ENCODE measurements at regions not wholly inside any gene's neighbourhood (a gene's known extent, or its start where the extent isn't known, plus 50 kb on each side); places are given as distances from the start of the nearest gene placed in this dataset.
"Not testable (repeated sequence)": the region's sequence is repeated elsewhere in the genome, so short reads cannot be mapped to it uniquely, and the experiment has no call there.

- no peak for DNase-seq
- H3K18ac ChIP-seq (ENCODE audit: low read length), result no peak overlapping the region
- H2BK120ac ChIP-seq (ENCODE audit: insufficient read depth, low read length, poor library complexity), result no peak overlapping the region
- no peak overlapping the region for H2BK12ac ChIP-seq (ENCODE audit: low read length)
- no peaks in the 10 kb centered on the region for H3K27me3 ChIP-seq (ENCODE audit: insufficient read depth, low read length)
- H3K23ac ChIP-seq (ENCODE audit: low read length), result no peak overlapping the region
- H2BK5ac ChIP-seq (ENCODE audit: low read depth, low read length, poor library complexity), result no peak overlapping the region
- H4K91ac ChIP-seq (ENCODE audit: low read depth, low read length), result no peak overlapping the region
- WGBS (ENCODE audit: extremely low coverage, insufficient coverage, insufficient read length), result no CpG with 5 or more reads among the region's 7 CpGs
- H3K4me1 ChIP-seq (ENCODE audit: control insufficient read depth in 1 of 2, insufficient read depth in 2 of 2, low read length in 2 of 2), result no peaks in the 10 kb centered on the region
- no peaks in the 10 kb centered on the region for H3K9me3 ChIP-seq (ENCODE audit: insufficient read depth, low read depth, low read length)
- H3K79me1 ChIP-seq (ENCODE audit: low read length), result no peaks in the 10 kb centered on the region
- no peak overlapping the region for H3K4me2 ChIP-seq (ENCODE audit: low read length)
- no peak overlapping the region for H4K12ac ChIP-seq (ENCODE audit: low read depth, low read length)
- no peak overlapping the region for H2AFZ ChIP-seq (ENCODE audit: insufficient read depth, low read length, poor library complexity)
- H2AK5ac ChIP-seq (ENCODE audit: low read length), result no peak overlapping the region
- H3K4me3 ChIP-seq (ENCODE audit: low read depth, low read length), result no peak overlapping the region
- H3K27ac ChIP-seq (ENCODE audit: low read depth, low read length), result no peak overlapping the region
- no peaks in the 10 kb centered on the region for H3K79me2 ChIP-seq (ENCODE audit: control insufficient read depth, insufficient read depth, low read length, poor library complexity)
- H3K36me3 ChIP-seq (ENCODE audit: control insufficient read depth in 1 of 2, insufficient read depth in 2 of 2, low read length in 2 of 2), result no peaks in the 10 kb centered on the region
- H3K4ac ChIP-seq (ENCODE audit: low read depth, low read length), result no peak overlapping the region
- no peak overlapping the region for H4K8ac ChIP-seq (ENCODE audit: low read depth, low read length)
- H3K14ac ChIP-seq (ENCODE audit: low read length), result no peak overlapping the region
- H3K9ac ChIP-seq (ENCODE audit: low read length), result no peak overlapping the region
These were observed 105.6 kb downstream of the ZNF22 start for GRCh38 chr10:45106236-45106856.

- Histone ChIP-seq H4K12ac (ENCODE audit: low read depth, low read length) (no peak overlapping the region), H3K79me2 (ENCODE audit: control insufficient read depth, insufficient read depth, low read length, poor library complexity) (no peaks in the 10 kb centered on the region), H2BK120ac (ENCODE audit: insufficient read depth, low read length, poor library complexity) (no peak overlapping the region), H3K27me3 (ENCODE audit: insufficient read depth, low read length) (no peaks in the 10 kb centered on the region), H3K9me3 (ENCODE audit: insufficient read depth, low read depth, low read length) (peaks cover 2% of the 10 kb centered on the region), H3K4ac (ENCODE audit: low read depth, low read length) (no peak overlapping the region), H3K18ac (ENCODE audit: low read length) (no peak overlapping the region), H2BK5ac (ENCODE audit: low read depth, low read length, poor library complexity) (no peak overlapping the region), H4K91ac (ENCODE audit: low read depth, low read length) (no peak overlapping the region), H3K79me1 (ENCODE audit: low read length) (no peaks in the 10 kb centered on the region), H3K9ac (ENCODE audit: low read length) (no peak overlapping the region), H4K8ac (ENCODE audit: low read depth, low read length) (no peak overlapping the region), H2BK12ac (ENCODE audit: low read length) (no peak overlapping the region), H2AK5ac (ENCODE audit: low read length) (no peak overlapping the region), H3K4me3 (ENCODE audit: low read depth, low read length) (no peak overlapping the region), H2AFZ (ENCODE audit: insufficient read depth, low read length, poor library complexity) (no peak overlapping the region), H3K4me2 (ENCODE audit: low read length) (no peak overlapping the region), H3K36me3 (ENCODE audit: control insufficient read depth in 1 of 2, insufficient read depth in 2 of 2, low read length in 2 of 2) (no peaks in the 10 kb centered on the region), H3K23ac (ENCODE audit: low read length) (no peak overlapping the region), H3K4me1 (ENCODE audit: control insufficient read depth in 1 of 2, insufficient read depth in 2 of 2, low read length in 2 of 2) (no peaks in the 10 kb centered on the region), H3K14ac (ENCODE audit: low read length) (no peak overlapping the region), H3K27ac (ENCODE audit: low read depth, low read length) (no peak overlapping the region)
- no peak for DNase-seq
- 100% methylated on average over 1 of the region's 5 CpGs for whole genome bisulfite sequencing (ENCODE audit: extremely low coverage, insufficient coverage, insufficient read length)
These were observed 110.8 kb downstream of the ZNF22 start for GRCh38 chr10:45111509-45111908.

- not testable (repeated sequence) for H3K9ac ChIP-seq (ENCODE audit: low read length); H3K27me3 ChIP-seq (ENCODE audit: insufficient read depth, low read length)
- no CpG with 5 or more reads among the region's 2 CpGs for WGBS (ENCODE audit: extremely low coverage, insufficient coverage, insufficient read length)
These were observed 117.2 kb downstream of the ZNF22 start for GRCh38 chr10:45117940-45118339.

GRCh38 chr10:45118929-45119328 lies 118.2 kb downstream of the ZNF22 start:
- no peaks in the 10 kb centered on the region for H3K36me3 ChIP-seq (ENCODE audit: control insufficient read depth in 1 of 2, insufficient read depth in 2 of 2, low read length in 2 of 2)
- H3K4me2 ChIP-seq (ENCODE audit: low read length), result no peak overlapping the region
- no peak overlapping the region for H3K18ac ChIP-seq (ENCODE audit: low read length)
- H3K79me2 ChIP-seq (ENCODE audit: control insufficient read depth, insufficient read depth, low read length, poor library complexity), result no peaks in the 10 kb centered on the region
- no peaks in the 10 kb centered on the region for H3K9me3 ChIP-seq (ENCODE audit: insufficient read depth, low read depth, low read length)
- H3K27me3 ChIP-seq (ENCODE audit: insufficient read depth, low read length), result no peaks in the 10 kb centered on the region
- WGBS (ENCODE audit: extremely low coverage, insufficient coverage, insufficient read length), result no CpG with 5 or more reads among the region's 3 CpGs
- H3K4ac ChIP-seq (ENCODE audit: low read depth, low read length), result no peak overlapping the region
- no peak overlapping the region for H4K8ac ChIP-seq (ENCODE audit: low read depth, low read length)
- H2BK120ac ChIP-seq (ENCODE audit: insufficient read depth, low read length, poor library complexity), result no peak overlapping the region
- H4K91ac ChIP-seq (ENCODE audit: low read depth, low read length), result no peak overlapping the region
- no peak overlapping the region for H3K27ac ChIP-seq (ENCODE audit: low read depth, low read length)
- no peak overlapping the region for H4K12ac ChIP-seq (ENCODE audit: low read depth, low read length)
- H2AK5ac ChIP-seq (ENCODE audit: low read length), result no peak overlapping the region
- no peak overlapping the region for H2BK5ac ChIP-seq (ENCODE audit: low read depth, low read length, poor library complexity)
- DNase-seq, result no peak
- H3K4me1 ChIP-seq (ENCODE audit: control insufficient read depth in 1 of 2, insufficient read depth in 2 of 2, low read length in 2 of 2), result no peaks in the 10 kb centered on the region
- no peak overlapping the region for H3K9ac ChIP-seq (ENCODE audit: low read length)
- H3K14ac ChIP-seq (ENCODE audit: low read length), result no peak overlapping the region
- no peak overlapping the region for H2AFZ ChIP-seq (ENCODE audit: insufficient read depth, low read length, poor library complexity)
- no peak overlapping the region for H2BK12ac ChIP-seq (ENCODE audit: low read length)
- H3K4me3 ChIP-seq (ENCODE audit: low read depth, low read length), result no peak overlapping the region
- no peaks in the 10 kb centered on the region for H3K79me1 ChIP-seq (ENCODE audit: low read length)
- H3K23ac ChIP-seq (ENCODE audit: low read length), result no peak overlapping the region

More at GRCh38 chr10:45117940-45118339, 117.2 kb downstream of the ZNF22 start:
- not testable (repeated sequence) for H3K14ac ChIP-seq (ENCODE audit: low read length); H3K4me1 ChIP-seq (ENCODE audit: control insufficient read depth in 1 of 2, insufficient read depth in 2 of 2, low read length in 2 of 2); H3K27ac ChIP-seq (ENCODE audit: low read depth, low read length); H4K12ac ChIP-seq (ENCODE audit: low read depth, low read length); H3K4ac ChIP-seq (ENCODE audit: low read depth, low read length); H3K18ac ChIP-seq (ENCODE audit: low read length); H3K23ac ChIP-seq (ENCODE audit: low read length); H3K36me3 ChIP-seq (ENCODE audit: control insufficient read depth in 1 of 2, insufficient read depth in 2 of 2, low read length in 2 of 2); H2AK5ac ChIP-seq (ENCODE audit: low read length); H3K79me2 ChIP-seq (ENCODE audit: control insufficient read depth, insufficient read depth, low read length, poor library complexity); DNase-seq; H3K4me3 ChIP-seq (ENCODE audit: low read depth, low read length); H2BK120ac ChIP-seq (ENCODE audit: insufficient read depth, low read length, poor library complexity); H2AFZ ChIP-seq (ENCODE audit: insufficient read depth, low read length, poor library complexity); H3K4me2 ChIP-seq (ENCODE audit: low read length); H3K9me3 ChIP-seq (ENCODE audit: insufficient read depth, low read depth, low read length); H4K8ac ChIP-seq (ENCODE audit: low read depth, low read length); H2BK5ac ChIP-seq (ENCODE audit: low read depth, low read length, poor library complexity); H3K79me1 ChIP-seq (ENCODE audit: low read length); H4K91ac ChIP-seq (ENCODE audit: low read depth, low read length); H2BK12ac ChIP-seq (ENCODE audit: low read length)
